Astrocyte (in vitro differentiated cells and primary cell): ENCODE measurements at regions not wholly inside any gene's neighbourhood (a gene's known extent, or its start where the extent isn't known, plus 50 kb on each side); places are given as distances from the start of the nearest gene placed in this dataset.

Experiments used
- DNase-seq: peaks from one replicate; pipeline ENCODE4 v3.0.0-alpha.2; 2010; ENCODE audit warnings: low read depth
- FAIRE-seq: peaks from 2 replicates; lab custom pipeline; 2011; peaks lifted over from hg19 to GRCh38; lab: Jason Lieb, UNC
- H2AFZ ChIP-seq: 2 replicates; pipeline ENCODE4 v1.6.0; 2012; ENCODE audit warnings: low read depth, low read length, inconsistent platforms
- H3K27ac ChIP-seq: 2 replicates; pipeline ENCODE4 v1.5.1; 2011; ENCODE audit warnings: low read depth, low read length, inconsistent platforms
- H3K27me3 ChIP-seq: 2 replicates; pipeline ENCODE4 v1.6.0; 2011; ENCODE audit warnings: low read length, inconsistent platforms; ENCODE audit not compliant: insufficient read depth
- H3K36me3 ChIP-seq: 2 replicates; pipeline ENCODE4 v1.5.1; 2011; ENCODE audit warnings: low read length, inconsistent platforms; ENCODE audit not compliant: insufficient read depth
- H3K4me1 ChIP-seq: 2 replicates; pipeline ENCODE4 v1.5.1; 2011; ENCODE audit warnings: low read length, inconsistent platforms; ENCODE audit not compliant: insufficient read depth
- H3K4me2 ChIP-seq: 2 replicates; pipeline ENCODE4 v1.6.0; 2012; ENCODE audit warnings: low read length, inconsistent platforms
- H3K4me3 ChIP-seq: 2 replicates; pipeline ENCODE4 v1.5.1; 2011; ENCODE audit warnings: low read depth, mild to moderate bottlenecking, low read length, inconsistent platforms; ENCODE audit not compliant: insufficient read depth
- H3K79me2 ChIP-seq: 2 replicates; pipeline ENCODE4 v1.6.0; 2012; ENCODE audit warnings: mild to moderate bottlenecking, low read length, inconsistent platforms; ENCODE audit not compliant: insufficient read depth
- H3K9ac ChIP-seq: 2 replicates; pipeline ENCODE4 v1.6.0; 2012; ENCODE audit warnings: mild to moderate bottlenecking, low read length, inconsistent platforms
- H3K9me3 ChIP-seq: 2 replicates; pipeline ENCODE4 v1.5.1; 2012; ENCODE audit warnings: low read depth, mild to moderate bottlenecking, low read length, inconsistent platforms; ENCODE audit not compliant: insufficient read depth
- H4K20me1 ChIP-seq: 2 replicates; pipeline ENCODE4 v1.6.0; 2012; ENCODE audit warnings: low read length, inconsistent platforms; ENCODE audit not compliant: insufficient read depth
- H3K27ac Mint-ChIP-seq: one replicate; pipeline ENCODE4 v1.8.0; 2021; ENCODE audit warnings: mild to moderate bottlenecking, mixed read lengths; ENCODE audit not compliant: unreplicated experiment
- H3K27me3 Mint-ChIP-seq: one replicate; pipeline ENCODE4 v1.8.0; 2021; ENCODE audit warnings: low read depth, mixed read lengths; ENCODE audit not compliant: unreplicated experiment
- H3K36me3 Mint-ChIP-seq: one replicate; pipeline ENCODE4 v1.8.0; 2021; ENCODE audit warnings: low read depth, mixed read lengths; ENCODE audit not compliant: unreplicated experiment
- H3K4me1 Mint-ChIP-seq: one replicate; pipeline ENCODE4 v1.8.0; 2021; ENCODE audit warnings: low read depth, mixed read lengths; ENCODE audit not compliant: unreplicated experiment
- H3K4me3 Mint-ChIP-seq: one replicate; pipeline ENCODE4 v1.8.0; 2021; ENCODE audit warnings: mild to moderate bottlenecking, moderate library complexity, mixed read lengths; ENCODE audit not compliant: unreplicated experiment
- H3K9me3 Mint-ChIP-seq: one replicate; pipeline ENCODE4 v1.8.0; 2021; ENCODE audit warnings: mild to moderate bottlenecking, mixed read lengths; ENCODE audit not compliant: unreplicated experiment
- CTCF ChIP-seq: IDR thresholded peaks from 2 replicates; pipeline ENCODE4 v1.5.1; 2011; ENCODE audit warnings: low read depth, mild to moderate bottlenecking, inconsistent platforms, low read length, moderate library complexity; ENCODE audit not compliant: insufficient read depth
- EZH2 ChIP-seq: IDR thresholded peaks from 2 replicates; pipeline ENCODE4 v1.6.1; 2012; ENCODE audit warnings: mild to moderate bottlenecking, low read length, inconsistent platforms; ENCODE audit not compliant: insufficient read depth

GRCh38 chr13:79621902-79622301 lies 140.9 kb downstream of the NDFIP2 start:
- no peaks in the 10 kb centered on the region for H3K4me1 ChIP-seq
- Mint-ChIP-seq H3K4me1 (peaks cover 4% of the 10 kb centered on the region), H3K27ac (no peak overlapping the region), H3K27me3 (no peaks in the 10 kb centered on the region), H3K36me3 (no peaks in the 10 kb centered on the region), H3K9me3 (peaks cover 3% of the 10 kb centered on the region), H3K4me3 (no peak overlapping the region)
- H3K9me3 ChIP-seq, result no peaks in the 10 kb centered on the region
- no peak overlapping the region for H3K27ac ChIP-seq
- no peaks in the 10 kb centered on the region for H4K20me1 ChIP-seq
- no peak for TF ChIP-seq EZH2
- TF ChIP-seq CTCF, result no peak
- H3K4me2 ChIP-seq, result no peak overlapping the region
- FAIRE-seq, result no peak
- H2AFZ ChIP-seq, result no peak overlapping the region
- no peak for DNase-seq
- no peak overlapping the region for H3K4me3 ChIP-seq
- no peak overlapping the region for H3K9ac ChIP-seq
- no peaks in the 10 kb centered on the region for H3K79me2 ChIP-seq
- H3K27me3 ChIP-seq, result no peaks in the 10 kb centered on the region
- no peaks in the 10 kb centered on the region for H3K36me3 ChIP-seq

GRCh38 chr13:79621449-79621848 lies 140.5 kb downstream of the NDFIP2 start:
- H3K27ac Mint-ChIP-seq, result no peak overlapping the region
- H3K4me3 ChIP-seq, result no peak overlapping the region
- H3K9me3 Mint-ChIP-seq, result peaks cover 3% of the 10 kb centered on the region

More at GRCh38 chr13:79621449-79621848, 140.5 kb downstream of the NDFIP2 start:
- Histone ChIP-seq H3K36me3 (no peaks in the 10 kb centered on the region), H3K9me3 (no peaks in the 10 kb centered on the region), H3K27me3 (no peaks in the 10 kb centered on the region), H3K79me2 (no peaks in the 10 kb centered on the region), H2AFZ (no peak overlapping the region), H3K27ac (no peak overlapping the region), H3K9ac (no peak overlapping the region), H3K4me1 (no peaks in the 10 kb centered on the region), H4K20me1 (no peaks in the 10 kb centered on the region), H3K4me2 (no peak overlapping the region)
- FAIRE-seq (no peak), DNase-seq (no peak)
- no peak for TF ChIP-seq CTCF
- TF ChIP-seq EZH2, result no peak
- Mint-ChIP-seq H3K27me3 (no peaks in the 10 kb centered on the region), H3K36me3 (no peaks in the 10 kb centered on the region), H3K4me3 (no peak overlapping the region), H3K4me1 (peaks cover 4% of the 10 kb centered on the region)
